BLaER1 (cell line): ENCODE measurements at regions not wholly inside any gene's neighbourhood (a gene's known extent, or its start where the extent isn't known, plus 50 kb on each side); places are given as distances from the start of the nearest gene placed in this dataset.

Experiments used
- H3K27ac ChIP-seq: shearing (Covaris generic); formaldehyde crosslinking; 2 replicates; pipeline ENCODE4 v1.8.1; 2022
- H3K27me3 ChIP-seq: shearing (Covaris generic); formaldehyde crosslinking; 2 replicates; pipeline ENCODE4 v1.8.1; 2022
- H3K36me3 ChIP-seq: shearing (Covaris generic); formaldehyde crosslinking; 2 replicates; pipeline ENCODE4 v1.8.1; 2022
- H3K4me1 ChIP-seq: shearing (Covaris generic); formaldehyde crosslinking; 2 replicates; pipeline ENCODE4 v1.8.1; 2022
- H3K4me2 ChIP-seq: shearing (Covaris generic); formaldehyde crosslinking; 2 replicates; pipeline ENCODE4 v1.8.1; 2022
- H3K4me3 ChIP-seq: shearing (Covaris generic); formaldehyde crosslinking; 2 replicates; pipeline ENCODE4 v1.8.1; 2022
- H3K9ac ChIP-seq: shearing (Covaris generic); formaldehyde crosslinking; 2 replicates; pipeline ENCODE4 v1.8.1; 2022
- H3K9me3 ChIP-seq: shearing (Covaris generic); formaldehyde crosslinking; 2 replicates; pipeline ENCODE4 v1.8.1; 2022
- H4K20me1 ChIP-seq: shearing (Covaris generic); formaldehyde crosslinking; 2 replicates; pipeline ENCODE4 v1.8.1; 2022
- Cebpa-rat ChIP-seq: shearing (Covaris generic); IDR thresholded peaks from 2 replicates; pipeline ENCODE4 v1.8.1; 2022

GRCh38 chr17:72268431-72268830 is 147.6 kb downstream of the SOX9 start:
- Histone ChIP-seq H3K27me3 (no peaks in the 10 kb centered on the region), H4K20me1 (no peaks in the 10 kb centered on the region), H3K4me2 (no peak overlapping the region), H3K36me3 (no peaks in the 10 kb centered on the region), H3K27ac (no peak overlapping the region), H3K9me3 (no peaks in the 10 kb centered on the region), H3K4me3 (no peak overlapping the region), H3K9ac (no peak overlapping the region), H3K4me1 (no peaks in the 10 kb centered on the region)
- no peak for TF ChIP-seq Cebpa-rat

- Histone ChIP-seq H3K9me3 (0 out of 2 replicates have a peak, but pooled peaks cover 2% of the 10 kb centered on the region), H3K9ac (no peak overlapping the region), H3K4me1 (no peaks in the 10 kb centered on the region), H3K4me2 (no peak overlapping the region), H4K20me1 (no peaks in the 10 kb centered on the region), H3K27me3 (no peaks in the 10 kb centered on the region), H3K36me3 (no peaks in the 10 kb centered on the region), H3K4me3 (no peak overlapping the region), H3K27ac (no peak overlapping the region)
- TF ChIP-seq Cebpa-rat = no peak
Measured at GRCh38 chr17:72270273-72270924, 149.6 kb downstream of the SOX9 start.

- no peak overlapping the region for H3K9ac ChIP-seq
- H3K36me3 ChIP-seq = no peaks in the 10 kb centered on the region
- no peak for TF ChIP-seq Cebpa-rat
- no peaks in the 10 kb centered on the region for H3K4me1 ChIP-seq
- no peaks in the 10 kb centered on the region for H3K27me3 ChIP-seq
- no peak overlapping the region for H3K4me3 ChIP-seq
- H3K4me2 ChIP-seq = no peak overlapping the region
- no peak overlapping the region for H3K27ac ChIP-seq
- H4K20me1 ChIP-seq = no peaks in the 10 kb centered on the region
- H3K9me3 ChIP-seq = 0 out of 2 replicates have a peak, but pooled peaks cover 4% of the 10 kb centered on the region
Measured at GRCh38 chr17:72271603-72272002, 150.8 kb downstream of the SOX9 start.

GRCh38 chr17:72273289-72274056 is 152.7 kb downstream of the SOX9 start:
- no peak for TF ChIP-seq Cebpa-rat
- H3K27ac ChIP-seq = no peak overlapping the region
- H3K4me1 ChIP-seq = no peaks in the 10 kb centered on the region
- no peaks in the 10 kb centered on the region for H3K36me3 ChIP-seq
- H3K9ac ChIP-seq = no peak overlapping the region
- H3K4me2 ChIP-seq = no peak overlapping the region
- H3K9me3 ChIP-seq = 0 out of 2 replicates have a peak, but pooled peaks cover 4% of the 10 kb centered on the region
- no peaks in the 10 kb centered on the region for H4K20me1 ChIP-seq
- no peaks in the 10 kb centered on the region for H3K27me3 ChIP-seq
- H3K4me3 ChIP-seq = no peak overlapping the region

- Histone ChIP-seq H3K36me3 (no peaks in the 10 kb centered on the region), H3K9me3 (0 out of 2 replicates have a peak, but pooled peaks cover 4% of the 10 kb centered on the region), H3K4me1 (no peaks in the 10 kb centered on the region), H3K4me2 (no peak overlapping the region), H3K4me3 (no peak overlapping the region), H3K27me3 (no peaks in the 10 kb centered on the region), H3K9ac (no peak overlapping the region), H3K27ac (no peak overlapping the region), H4K20me1 (no peaks in the 10 kb centered on the region)
- no peak for TF ChIP-seq Cebpa-rat
Measured at GRCh38 chr17:72274614-72275013, 153.8 kb downstream of the SOX9 start.

- H3K9me3 ChIP-seq = no peaks in the 10 kb centered on the region
- no peak overlapping the region for H3K9ac ChIP-seq
- H3K4me2 ChIP-seq = no peak overlapping the region
- H3K27ac ChIP-seq = no peak overlapping the region
- H3K36me3 ChIP-seq = no peaks in the 10 kb centered on the region
- no peaks in the 10 kb centered on the region for H4K20me1 ChIP-seq
- no peak for TF ChIP-seq Cebpa-rat
- no peaks in the 10 kb centered on the region for H3K27me3 ChIP-seq
- no peaks in the 10 kb centered on the region for H3K4me1 ChIP-seq
- no peak overlapping the region for H3K4me3 ChIP-seq
Measured at GRCh38 chr17:72280881-72281280, 160.1 kb downstream of the SOX9 start.

GRCh38 chr17:72282439-72283029 is 161.7 kb downstream of the SOX9 start:
- TF ChIP-seq Cebpa-rat = no peak
- no peaks in the 10 kb centered on the region for H3K9me3 ChIP-seq
- H3K4me1 ChIP-seq = no peaks in the 10 kb centered on the region
- no peaks in the 10 kb centered on the region for H4K20me1 ChIP-seq
- no peaks in the 10 kb centered on the region for H3K27me3 ChIP-seq
- H3K4me3 ChIP-seq = no peak overlapping the region
- no peak overlapping the region for H3K27ac ChIP-seq
- H3K4me2 ChIP-seq = no peak overlapping the region
- H3K9ac ChIP-seq = no peak overlapping the region
- no peaks in the 10 kb centered on the region for H3K36me3 ChIP-seq

- Histone ChIP-seq H3K36me3 (no peaks in the 10 kb centered on the region), H3K4me1 (no peaks in the 10 kb centered on the region), H3K4me2 (no peak overlapping the region), H3K9ac (no peak overlapping the region), H3K4me3 (no peak overlapping the region), H3K9me3 (no peaks in the 10 kb centered on the region), H3K27me3 (no peaks in the 10 kb centered on the region), H3K27ac (no peak overlapping the region), H4K20me1 (no peaks in the 10 kb centered on the region)
- TF ChIP-seq Cebpa-rat = no peak
Measured at GRCh38 chr17:72284806-72285205, 164.0 kb downstream of the SOX9 start.

GRCh38 chr17:72287586-72287985 is 166.8 kb downstream of the SOX9 start:
- Histone ChIP-seq H3K4me1 (no peaks in the 10 kb centered on the region), H4K20me1 (no peaks in the 10 kb centered on the region), H3K27ac (no peak overlapping the region), H3K9ac (no peak overlapping the region), H3K36me3 (no peaks in the 10 kb centered on the region), H3K4me3 (no peak overlapping the region), H3K9me3 (no peaks in the 10 kb centered on the region), H3K4me2 (no peak overlapping the region), H3K27me3 (no peaks in the 10 kb centered on the region)
- TF ChIP-seq Cebpa-rat = no peak

GRCh38 chr17:72294487-72294893 is 173.7 kb downstream of the SOX9 start:
- no peak overlapping the region for H3K27ac ChIP-seq
- no peaks in the 10 kb centered on the region for H4K20me1 ChIP-seq
- peaks cover 31% of the 10 kb centered on the region for H3K4me1 ChIP-seq
- TF ChIP-seq Cebpa-rat = no peak
- peak overlapping the region; percentile 74 for H3K4me2 ChIP-seq
- no peaks in the 10 kb centered on the region for H3K36me3 ChIP-seq
- H3K9me3 ChIP-seq = no peaks in the 10 kb centered on the region
- no peak overlapping the region for H3K9ac ChIP-seq
- no peaks in the 10 kb centered on the region for H3K27me3 ChIP-seq
- no peak overlapping the region for H3K4me3 ChIP-seq
